WI38 (cell line): ENCODE measurements at regions not wholly inside any gene's neighbourhood (a gene's known extent, or its start where the extent isn't known, plus 50 kb on each side); places are given as distances from the start of the nearest gene placed in this dataset.

Source experiments
- H3K4me3 ChIP-seq: 2 replicates; pipeline ENCODE4 v1.5.1; 2011; ENCODE audit warnings: low read depth, mild to moderate bottlenecking, control low read depth, low read length
- TF ChIP-seq, protein P1 (sequence below): IDR thresholded peaks from 2 replicates; pipeline ENCODE4 v1.5.1; 2012; ENCODE audit warnings: low read depth, mild to moderate bottlenecking, control low read depth, low read length

DNA sequence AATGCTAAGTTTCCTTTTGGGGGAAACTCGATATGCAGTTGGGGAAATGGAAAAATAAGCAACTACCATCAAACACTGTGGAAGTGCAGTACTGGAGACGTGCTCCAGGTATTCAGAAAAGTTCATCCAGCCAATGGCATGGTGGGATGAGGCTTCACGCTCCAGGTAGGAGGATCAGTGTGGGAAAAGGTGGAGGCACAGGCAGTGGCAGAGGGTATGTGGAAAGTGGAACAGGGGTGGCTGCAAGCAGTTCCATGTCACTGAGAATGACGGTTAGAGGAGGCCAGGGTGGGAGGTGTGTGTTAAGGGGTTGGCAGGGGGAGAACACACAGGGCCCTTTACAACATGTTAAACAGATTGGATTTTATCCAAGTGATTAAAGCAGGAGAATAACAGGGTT is 105.1 kb upstream of the NCAM1 start:
- H3K4me3 ChIP-seq: no peak overlapping the region
- TF ChIP-seq, protein P1, sequence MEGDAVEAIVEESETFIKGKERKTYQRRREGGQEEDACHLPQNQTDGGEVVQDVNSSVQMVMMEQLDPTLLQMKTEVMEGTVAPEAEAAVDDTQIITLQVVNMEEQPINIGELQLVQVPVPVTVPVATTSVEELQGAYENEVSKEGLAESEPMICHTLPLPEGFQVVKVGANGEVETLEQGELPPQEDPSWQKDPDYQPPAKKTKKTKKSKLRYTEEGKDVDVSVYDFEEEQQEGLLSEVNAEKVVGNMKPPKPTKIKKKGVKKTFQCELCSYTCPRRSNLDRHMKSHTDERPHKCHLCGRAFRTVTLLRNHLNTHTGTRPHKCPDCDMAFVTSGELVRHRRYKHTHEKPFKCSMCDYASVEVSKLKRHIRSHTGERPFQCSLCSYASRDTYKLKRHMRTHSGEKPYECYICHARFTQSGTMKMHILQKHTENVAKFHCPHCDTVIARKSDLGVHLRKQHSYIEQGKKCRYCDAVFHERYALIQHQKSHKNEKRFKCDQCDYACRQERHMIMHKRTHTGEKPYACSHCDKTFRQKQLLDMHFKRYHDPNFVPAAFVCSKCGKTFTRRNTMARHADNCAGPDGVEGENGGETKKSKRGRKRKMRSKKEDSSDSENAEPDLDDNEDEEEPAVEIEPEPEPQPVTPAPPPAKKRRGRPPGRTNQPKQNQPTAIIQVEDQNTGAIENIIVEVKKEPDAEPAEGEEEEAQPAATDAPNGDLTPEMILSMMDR: no peak

DNA sequence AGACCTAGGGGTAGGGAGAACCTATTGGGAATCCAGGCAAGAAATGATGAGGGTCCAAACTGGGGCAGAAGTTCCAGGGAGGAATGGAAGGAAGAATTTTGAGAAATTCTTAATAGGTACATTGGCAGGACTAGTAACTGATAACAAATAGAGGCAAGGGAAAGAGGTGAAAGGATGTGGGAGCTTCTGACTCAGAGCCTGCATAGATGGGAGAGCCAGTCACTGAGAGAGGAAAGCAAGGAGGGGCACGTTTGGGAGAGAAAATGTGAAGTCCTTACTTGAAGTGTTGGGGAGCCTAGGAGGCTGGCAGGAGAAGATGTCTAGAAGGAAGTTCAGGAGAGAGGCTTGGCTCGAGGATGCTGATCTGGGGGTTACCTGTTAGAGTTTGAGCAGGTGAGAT is 104.6 kb upstream of the NCAM1 start:
- TF ChIP-seq, protein P1: no peak
- H3K4me3 ChIP-seq: no peak overlapping the region

DNA sequence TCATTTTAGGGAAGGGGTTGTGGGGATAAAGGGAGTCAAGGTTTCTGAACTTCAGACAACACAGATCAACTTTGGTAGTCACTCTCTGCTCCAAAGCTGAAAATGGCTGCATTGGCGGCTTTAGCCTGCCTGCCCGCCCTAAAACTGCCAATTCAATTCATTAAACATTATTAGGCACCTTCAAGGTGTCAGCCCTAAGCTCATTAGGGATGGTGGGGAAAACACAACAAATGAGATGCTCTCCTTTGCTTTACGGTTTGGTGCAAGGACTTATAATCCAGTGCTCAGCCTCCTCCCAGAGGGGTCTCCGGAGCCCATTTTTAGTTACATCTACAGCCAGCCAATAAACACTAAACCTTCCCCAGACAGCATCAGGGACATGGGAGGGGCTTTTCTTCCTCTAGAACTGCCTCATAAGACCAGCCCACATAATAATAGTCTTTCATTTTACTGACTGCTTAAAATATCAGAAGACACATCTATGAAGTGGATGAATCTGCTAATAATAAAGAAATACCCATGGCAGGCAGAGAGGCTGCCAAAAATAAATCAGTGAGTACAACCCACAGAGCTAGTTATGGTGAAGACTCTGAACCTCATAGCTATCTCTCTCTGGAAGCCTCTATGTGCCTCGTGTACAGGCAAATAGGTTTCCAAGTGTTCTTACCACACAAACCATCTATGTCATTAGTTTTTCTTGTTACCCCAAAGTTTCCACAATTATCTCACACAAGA is 102.8 kb upstream of the NCAM1 start:
- TF ChIP-seq, protein P1: no peak
- H3K4me3 ChIP-seq: no peak overlapping the region

DNA sequence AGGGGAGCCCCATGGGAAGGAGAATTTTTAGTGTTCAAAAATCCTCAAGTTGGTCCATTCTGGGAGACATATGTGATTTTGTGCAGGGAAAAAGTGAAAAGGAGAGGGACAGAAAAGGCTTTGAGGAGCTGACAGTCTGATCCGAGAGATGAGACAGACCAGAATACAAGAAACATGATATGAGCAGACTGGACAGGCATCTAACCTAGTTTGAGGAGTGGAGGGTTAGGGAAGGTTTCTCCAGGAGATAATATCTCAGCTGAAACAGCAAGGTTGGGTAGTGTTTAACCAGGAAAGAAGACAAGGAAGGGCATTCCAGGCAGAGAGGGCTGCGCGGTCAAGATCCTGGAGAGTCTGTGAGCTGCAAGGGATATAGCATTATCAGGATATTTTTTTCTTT is 101.4 kb upstream of the NCAM1 start:
- TF ChIP-seq, protein P1: no peak
- H3K4me3 ChIP-seq: no peak overlapping the region

DNA sequence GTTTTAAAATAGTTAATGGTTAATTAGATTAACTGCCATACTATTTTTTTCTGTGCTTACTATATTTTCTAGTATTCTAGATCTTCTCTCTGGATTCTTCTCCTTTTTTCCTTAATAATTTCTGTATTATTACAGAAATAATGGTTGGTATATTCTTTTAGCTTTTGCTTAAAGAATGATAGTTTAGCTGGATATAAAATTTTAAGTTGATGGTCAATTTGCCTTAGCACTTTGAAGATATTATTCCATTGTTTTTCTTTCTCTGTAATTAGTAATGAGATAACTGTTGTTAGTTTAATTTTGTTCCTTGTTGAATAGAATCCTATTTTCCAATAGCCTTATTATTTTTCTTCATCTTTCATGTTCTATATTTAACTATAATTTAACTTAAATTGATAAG is 99.9 kb upstream of the NCAM1 start:
- H3K4me3 ChIP-seq: no peak overlapping the region
- TF ChIP-seq, protein P1: no peak

DNA sequence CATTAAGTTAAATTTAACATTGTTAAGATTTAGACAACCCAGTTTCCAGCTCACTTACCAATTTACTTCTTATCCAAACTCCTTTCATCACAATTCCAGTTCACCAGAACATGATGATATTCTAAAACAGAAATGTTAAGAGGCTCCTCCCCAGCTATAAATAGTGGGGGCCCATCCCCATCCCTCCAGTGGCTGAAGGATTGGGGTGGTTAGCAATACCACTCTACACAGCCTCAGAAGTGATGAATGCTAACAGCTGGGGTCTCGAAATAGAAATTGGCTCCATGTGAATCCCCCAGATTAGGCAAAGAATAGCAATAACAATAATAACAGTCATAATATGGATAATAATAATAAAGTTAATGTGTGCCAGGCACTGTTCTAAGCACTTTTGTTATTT is 97.9 kb upstream of the NCAM1 start:
- TF ChIP-seq, protein P1: no peak
- no peak overlapping the region for H3K4me3 ChIP-seq

DNA sequence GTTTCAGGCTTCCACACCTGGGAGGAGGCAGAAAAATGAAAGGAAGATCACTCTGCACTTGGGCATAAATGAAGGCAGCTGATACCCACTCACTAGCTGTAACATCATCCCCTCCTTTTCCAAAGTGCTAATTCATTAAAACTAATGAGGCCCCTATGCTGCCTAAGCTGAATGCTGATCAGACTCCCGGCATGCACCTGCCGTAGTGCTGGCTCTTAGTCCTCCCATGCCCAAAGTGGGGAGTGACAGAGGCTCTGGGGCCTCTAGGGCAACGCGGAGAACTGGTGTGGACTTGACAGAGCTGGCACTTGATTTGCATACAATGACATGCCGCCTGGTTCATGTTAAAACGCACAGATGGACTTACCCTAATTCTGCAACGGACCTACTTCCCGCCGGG is 96.5 kb upstream of the NCAM1 start:
- TF ChIP-seq, protein P1: no peak
- no peak overlapping the region for H3K4me3 ChIP-seq
